Stimulated activated naive B cell treated with anti-CD40 and anti-IgM and Interleukin-4, amounts not matched to agents 10 μg/mL and 1 μg/mL and 100 μg/mL, for 72 hours (primary cell): ENCODE measurements at regions not wholly inside any gene's neighbourhood (a gene's known extent, or its start where the extent isn't known, plus 50 kb on each side); places are given as distances from the start of the nearest gene placed in this dataset.
"Not testable (repeated sequence)": the region's sequence is repeated elsewhere in the genome, so short reads cannot be mapped to it uniquely, and the experiment has no call there.

Source experiments
- ATAC-seq, 2 donors: fragments of 150-1000 bp; cut with Tn5 transposase; replicated peaks; 2 replicates each; pipeline ENCODE4 v1.10.0; 2021; ENCODE audit warnings: moderate library complexity in 1 of 2
- DNase-seq: peaks from one replicate; pipeline ENCODE4 v3.0.0; 2021
- H3K27ac Mint-ChIP-seq: one replicate; pipeline ENCODE4 v1.8.0; 2022; ENCODE audit warnings: mild to moderate bottlenecking, mixed read lengths
- H3K27me3 Mint-ChIP-seq, 2 donors: one replicate each; pipeline ENCODE4 v1.8.0; 2022; ENCODE audit warnings: mixed read lengths in 2 of 2
- H3K36me3 Mint-ChIP-seq, 2 donors: one replicate each; pipeline ENCODE4 v1.8.0; 2022; ENCODE audit warnings: mixed read lengths in 2 of 2, mild to moderate bottlenecking in 1 of 2
- H3K4me1 Mint-ChIP-seq, 2 donors: one replicate each; pipeline ENCODE4 v1.8.0; 2022; ENCODE audit warnings: mixed read lengths in 2 of 2, mild to moderate bottlenecking in 1 of 2
- H3K4me3 Mint-ChIP-seq, 2 donors: one replicate each; pipeline ENCODE4 v1.8.0; 2022; ENCODE audit warnings: mild to moderate bottlenecking in 2 of 2, mixed read lengths in 2 of 2, moderate library complexity in 1 of 2
- H3K9me3 Mint-ChIP-seq, 2 donors: one replicate each; pipeline ENCODE4 v1.8.0; 2022; ENCODE audit warnings: mixed read lengths in 2 of 2, mild to moderate bottlenecking in 1 of 2

GRCh38 chr4:60461551-60461950 is 738.6 kb upstream of the ADGRL3 start:
- no peaks in the 10 kb centered on the region for H3K4me1 Mint-ChIP-seq
- H3K4me3 Mint-ChIP-seq = no peak overlapping the region
- peaks cover 8 to 11% of the 10 kb centered on the region in 2 donors for H3K9me3 Mint-ChIP-seq
- ATAC-seq (no peak), DNase-seq (no peak)
- H3K27me3 Mint-ChIP-seq = no peaks in the 10 kb centered on the region
- H3K27ac Mint-ChIP-seq = no peak overlapping the region
- H3K36me3 Mint-ChIP-seq = no peaks in the 10 kb centered on the region

- Mint-ChIP-seq H3K36me3 (no peaks in the 10 kb centered on the region), H3K9me3 (peaks cover 8 to 11% of the 10 kb centered on the region in 2 donors), H3K27ac (no peak overlapping the region), H3K4me1 (no peaks in the 10 kb centered on the region), H3K4me3 (no peak overlapping the region), H3K27me3 (no peaks in the 10 kb centered on the region)
- ATAC-seq (peak in 1 of 2 donors; percentile 31), DNase-seq (no peak)
These were observed 736.1 kb upstream of the ADGRL3 start for GRCh38 chr4:60463857-60464502.

- DNase-seq (no peak), ATAC-seq (no peak)
- Mint-ChIP-seq H3K4me3 (no peak overlapping the region), H3K9me3 (peaks cover 1 to 8% of the 10 kb centered on the region in 2 donors), H3K4me1 (no peaks in the 10 kb centered on the region), H3K36me3 (no peaks in the 10 kb centered on the region), H3K27ac (no peak overlapping the region), H3K27me3 (no peaks in the 10 kb centered on the region)
These were observed 717.2 kb upstream of the ADGRL3 start for GRCh38 chr4:60482921-60483351.

GRCh38 chr4:60485276-60485675 is 714.9 kb upstream of the ADGRL3 start:
- Mint-ChIP-seq H3K36me3 (no peaks in the 10 kb centered on the region), H3K9me3 (peaks cover 0 to 4% of the 10 kb centered on the region in 2 donors), H3K4me1 (no peaks in the 10 kb centered on the region), H3K27ac (no peak overlapping the region), H3K27me3 (no peaks in the 10 kb centered on the region), H3K4me3 (no peak overlapping the region)
- no peak for ATAC-seq
- DNase-seq = no peak

GRCh38 chr4:60487118-60487761 is 712.9 kb upstream of the ADGRL3 start:
- ATAC-seq = not testable (repeated sequence)

GRCh38 chr4:60500810-60501209 is 699.3 kb upstream of the ADGRL3 start:
- ATAC-seq (no peak), DNase-seq (no peak)
- H3K9me3 Mint-ChIP-seq = peaks cover 6 to 11% of the 10 kb centered on the region in 2 donors
- no peak overlapping the region for H3K4me3 Mint-ChIP-seq
- H3K27me3 Mint-ChIP-seq = no peaks in the 10 kb centered on the region
- no peaks in the 10 kb centered on the region for H3K4me1 Mint-ChIP-seq
- no peak overlapping the region for H3K27ac Mint-ChIP-seq
- H3K36me3 Mint-ChIP-seq = no peaks in the 10 kb centered on the region

More at GRCh38 chr4:60487118-60487761, 712.9 kb upstream of the ADGRL3 start:
- H3K4me1 Mint-ChIP-seq, H3K9me3 Mint-ChIP-seq, H3K36me3 Mint-ChIP-seq, H3K27ac Mint-ChIP-seq, H3K27me3 Mint-ChIP-seq, H3K4me3 Mint-ChIP-seq, DNase-seq: not testable (repeated sequence)

- Mint-ChIP-seq H3K4me3 (no peak overlapping the region), H3K36me3 (no peaks in the 10 kb centered on the region), H3K9me3 (peaks cover 6 to 12% of the 10 kb centered on the region in 2 donors), H3K27ac (no peak overlapping the region), H3K4me1 (no peaks in the 10 kb centered on the region), H3K27me3 (no peaks in the 10 kb centered on the region)
- DNase-seq (no peak), ATAC-seq (no peak)
These were observed 697.4 kb upstream of the ADGRL3 start for GRCh38 chr4:60502733-60503132.

GRCh38 chr4:60506061-60506460 is 694.1 kb upstream of the ADGRL3 start:
- H3K4me3 Mint-ChIP-seq = no peak overlapping the region
- no peaks in the 10 kb centered on the region for H3K4me1 Mint-ChIP-seq
- H3K27me3 Mint-ChIP-seq = no peaks in the 10 kb centered on the region
- H3K9me3 Mint-ChIP-seq = peaks cover 9 to 14% of the 10 kb centered on the region in 2 donors
- no peaks in the 10 kb centered on the region for H3K36me3 Mint-ChIP-seq
- ATAC-seq (no peak), DNase-seq (no peak)
- no peak overlapping the region for H3K27ac Mint-ChIP-seq

GRCh38 chr4:60522265-60522664 is 677.9 kb upstream of the ADGRL3 start:
- H3K4me3 Mint-ChIP-seq = no peak overlapping the region
- ATAC-seq (no peak), DNase-seq (no peak)
- H3K4me1 Mint-ChIP-seq = no peaks in the 10 kb centered on the region
- peaks cover 0 to 6% of the 10 kb centered on the region in 2 donors for H3K9me3 Mint-ChIP-seq
- H3K27ac Mint-ChIP-seq = no peak overlapping the region
- H3K36me3 Mint-ChIP-seq = no peaks in the 10 kb centered on the region
- no peaks in the 10 kb centered on the region for H3K27me3 Mint-ChIP-seq

GRCh38 chr4:60531776-60532379 is 668.2 kb upstream of the ADGRL3 start:
- H3K36me3 Mint-ChIP-seq = no peaks in the 10 kb centered on the region
- no peak overlapping the region for H3K4me3 Mint-ChIP-seq
- peaks cover 0 to 3% of the 10 kb centered on the region in 2 donors for H3K9me3 Mint-ChIP-seq
- H3K4me1 Mint-ChIP-seq = no peaks in the 10 kb centered on the region
- no peak overlapping the region for H3K27ac Mint-ChIP-seq
- no peaks in the 10 kb centered on the region for H3K27me3 Mint-ChIP-seq
- DNase-seq (no peak), ATAC-seq (no peak)

- ATAC-seq (no peak), DNase-seq (no peak)
- Mint-ChIP-seq H3K4me3 (no peak overlapping the region), H3K27me3 (no peaks in the 10 kb centered on the region), H3K4me1 (no peaks in the 10 kb centered on the region), H3K27ac (no peak overlapping the region), H3K36me3 (no peaks in the 10 kb centered on the region), H3K9me3 (peaks cover 0 to 8% of the 10 kb centered on the region in 2 donors)
These were observed 655.1 kb upstream of the ADGRL3 start for GRCh38 chr4:60544981-60545380.

- no peak for DNase-seq
- Mint-ChIP-seq H3K27ac (no peak overlapping the region), H3K9me3 (peaks cover 0 to 3% of the 10 kb centered on the region in 2 donors), H3K36me3 (no peaks in the 10 kb centered on the region), H3K27me3 (no peaks in the 10 kb centered on the region), H3K4me1 (no peaks in the 10 kb centered on the region), H3K4me3 (no peak overlapping the region)
- no peak for ATAC-seq
These were observed 637.8 kb upstream of the ADGRL3 start for GRCh38 chr4:60562334-60562733.

- Mint-ChIP-seq H3K9me3 (peaks cover 3% of the 10 kb centered on the region in 2 donors), H3K27ac (no peak overlapping the region), H3K4me3 (no peak overlapping the region), H3K27me3 (no peaks in the 10 kb centered on the region), H3K4me1 (no peaks in the 10 kb centered on the region), H3K36me3 (no peaks in the 10 kb centered on the region)
- ATAC-seq (no peak), DNase-seq (no peak)
These were observed 634.6 kb upstream of the ADGRL3 start for GRCh38 chr4:60565558-60565957.

GRCh38 chr4:60575336-60575735 is 624.8 kb upstream of the ADGRL3 start:
- H3K4me3 Mint-ChIP-seq = no peak overlapping the region
- no peaks in the 10 kb centered on the region for H3K36me3 Mint-ChIP-seq
- DNase-seq = no peak
- H3K27ac Mint-ChIP-seq = no peak overlapping the region
- no peaks in the 10 kb centered on the region for H3K27me3 Mint-ChIP-seq
- H3K4me1 Mint-ChIP-seq = no peaks in the 10 kb centered on the region
- no peak for ATAC-seq
- H3K9me3 Mint-ChIP-seq = peaks cover 1 to 4% of the 10 kb centered on the region in 2 donors

GRCh38 chr4:60579335-60579734 is 620.8 kb upstream of the ADGRL3 start:
- peaks cover 0 to 1% of the 10 kb centered on the region in 2 donors for H3K9me3 Mint-ChIP-seq
- DNase-seq = no peak
- no peaks in the 10 kb centered on the region for H3K27me3 Mint-ChIP-seq
- H3K4me3 Mint-ChIP-seq = no peak overlapping the region
- H3K36me3 Mint-ChIP-seq = no peaks in the 10 kb centered on the region
- H3K27ac Mint-ChIP-seq = no peak overlapping the region
- no peaks in the 10 kb centered on the region for H3K4me1 Mint-ChIP-seq
- ATAC-seq = no peak
